ENCODE measurements at regions not wholly inside any gene's neighbourhood (a gene's known extent, or its start where the extent isn't known, plus 50 kb on each side); places are given as distances from the start of the nearest gene placed in this dataset.

DNA sequence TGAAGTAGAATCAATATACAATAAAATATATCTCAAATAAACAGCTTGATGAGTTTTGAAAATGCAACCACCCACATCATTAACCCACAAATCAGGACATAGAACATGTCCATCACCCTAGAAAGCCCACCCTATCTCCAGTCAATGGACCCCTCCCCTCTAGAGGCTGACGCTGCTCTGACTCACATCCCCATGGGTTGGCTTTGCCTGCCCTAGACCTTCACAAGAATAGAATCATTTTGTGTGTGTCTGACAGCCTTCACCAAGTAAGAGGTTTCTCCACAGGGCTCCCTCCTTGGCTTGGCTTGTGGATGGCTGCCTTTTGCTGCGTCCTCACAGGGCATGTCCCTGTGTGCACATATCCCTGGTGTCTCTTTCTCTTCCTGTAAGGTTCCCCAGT is 250.2 kb upstream of the RTL1 start:
- TF ChIP-seq, protein P1, sequence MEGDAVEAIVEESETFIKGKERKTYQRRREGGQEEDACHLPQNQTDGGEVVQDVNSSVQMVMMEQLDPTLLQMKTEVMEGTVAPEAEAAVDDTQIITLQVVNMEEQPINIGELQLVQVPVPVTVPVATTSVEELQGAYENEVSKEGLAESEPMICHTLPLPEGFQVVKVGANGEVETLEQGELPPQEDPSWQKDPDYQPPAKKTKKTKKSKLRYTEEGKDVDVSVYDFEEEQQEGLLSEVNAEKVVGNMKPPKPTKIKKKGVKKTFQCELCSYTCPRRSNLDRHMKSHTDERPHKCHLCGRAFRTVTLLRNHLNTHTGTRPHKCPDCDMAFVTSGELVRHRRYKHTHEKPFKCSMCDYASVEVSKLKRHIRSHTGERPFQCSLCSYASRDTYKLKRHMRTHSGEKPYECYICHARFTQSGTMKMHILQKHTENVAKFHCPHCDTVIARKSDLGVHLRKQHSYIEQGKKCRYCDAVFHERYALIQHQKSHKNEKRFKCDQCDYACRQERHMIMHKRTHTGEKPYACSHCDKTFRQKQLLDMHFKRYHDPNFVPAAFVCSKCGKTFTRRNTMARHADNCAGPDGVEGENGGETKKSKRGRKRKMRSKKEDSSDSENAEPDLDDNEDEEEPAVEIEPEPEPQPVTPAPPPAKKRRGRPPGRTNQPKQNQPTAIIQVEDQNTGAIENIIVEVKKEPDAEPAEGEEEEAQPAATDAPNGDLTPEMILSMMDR (IDR thresholded peaks at IDR 0.05), result no peak
- TF ChIP-seq POLR2A (IDR thresholded peaks at IDR 0.05), result no peak

All from suprapubic skin (tissue), 3 donors.